Activated gamma-delta T cell (primary cell): ENCODE measurements at regions not wholly inside any gene's neighbourhood (a gene's known extent, or its start where the extent isn't known, plus 50 kb on each side); places are given as distances from the start of the nearest gene placed in this dataset.
A peak's percentile ranks its signal among the peaks of the same experiment; 100 is the strongest.
"Not testable (repeated sequence)": the region's sequence is repeated elsewhere in the genome, so short reads cannot be mapped to it uniquely, and the experiment has no call there.

Source experiments
- DNase-seq: peaks from one replicate; lab custom pipeline; 2025; lab: John Stamatoyannopoulos, UW

- no peak for DNase-seq
Observed at GRCh38 chr12:125311050-125311449, 245.8 kb downstream of the AACS start.

GRCh38 chr12:125312471-125312870 is 247.2 kb downstream of the AACS start:
- DNase-seq, result no peak

- no peak for DNase-seq
Observed at GRCh38 chr12:125314051-125314755, 249.0 kb downstream of the AACS start.

- no peak for DNase-seq
Observed at GRCh38 chr12:125315771-125316170, 250.5 kb downstream of the AACS start.

DNA sequence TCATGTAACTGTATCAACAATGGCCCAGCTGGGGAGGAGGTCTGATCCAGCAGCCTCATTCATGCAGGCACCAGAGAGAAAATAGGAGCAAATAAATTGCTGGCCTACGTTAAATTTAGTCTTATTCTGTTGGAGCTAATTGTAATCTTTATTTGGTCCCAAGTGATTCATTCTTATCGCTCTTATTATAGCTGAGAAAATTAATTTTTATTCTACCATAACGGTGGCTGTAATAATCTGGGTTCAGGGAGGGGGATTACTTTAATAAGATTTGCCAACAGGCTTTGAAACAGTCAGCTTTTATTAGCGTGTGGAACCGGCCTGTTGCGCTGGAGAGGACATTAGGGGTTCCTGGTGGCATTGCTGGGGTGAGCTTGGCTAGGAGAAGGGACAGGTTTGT is 254.9 kb downstream of the AACS start:
- DNase-seq, result no peak

DNA sequence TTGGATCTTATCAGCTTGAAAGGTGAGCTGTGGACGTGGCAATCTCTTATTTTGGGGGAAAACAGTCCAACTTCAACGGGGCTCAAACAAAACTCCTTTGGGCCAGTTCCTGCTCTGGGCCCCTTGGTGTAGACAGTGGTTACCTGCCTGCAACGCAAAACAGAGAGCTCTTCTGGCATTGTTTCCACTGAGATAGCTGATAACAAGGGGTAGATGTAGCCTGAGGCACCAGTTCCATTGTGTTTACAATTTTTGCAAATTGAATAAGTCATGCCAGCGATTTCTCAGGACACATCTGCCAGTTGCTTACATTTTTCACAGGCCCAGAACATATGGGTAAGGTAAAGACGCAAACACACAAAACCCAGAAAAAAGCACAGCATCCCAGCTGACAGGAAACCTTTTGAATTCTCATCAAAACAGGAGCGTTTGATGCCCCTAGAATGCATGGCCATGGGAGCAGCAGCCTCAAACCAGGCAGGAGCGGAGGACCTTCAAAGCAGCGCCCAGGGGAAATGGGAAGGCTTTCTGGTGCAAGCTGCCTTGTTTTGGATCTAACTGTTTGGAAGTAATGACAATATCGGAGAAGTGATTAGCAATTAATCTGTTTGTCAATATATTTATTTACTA is 259.7 kb downstream of the AACS start:
- no peak for DNase-seq

- DNase-seq, result no peak
Observed at GRCh38 chr12:125329239-125330102, 264.2 kb downstream of the AACS start.

- DNase-seq, result peak; percentile 12
Observed at GRCh38 chr12:125330645-125331341, 265.6 kb downstream of the AACS start.

DNA sequence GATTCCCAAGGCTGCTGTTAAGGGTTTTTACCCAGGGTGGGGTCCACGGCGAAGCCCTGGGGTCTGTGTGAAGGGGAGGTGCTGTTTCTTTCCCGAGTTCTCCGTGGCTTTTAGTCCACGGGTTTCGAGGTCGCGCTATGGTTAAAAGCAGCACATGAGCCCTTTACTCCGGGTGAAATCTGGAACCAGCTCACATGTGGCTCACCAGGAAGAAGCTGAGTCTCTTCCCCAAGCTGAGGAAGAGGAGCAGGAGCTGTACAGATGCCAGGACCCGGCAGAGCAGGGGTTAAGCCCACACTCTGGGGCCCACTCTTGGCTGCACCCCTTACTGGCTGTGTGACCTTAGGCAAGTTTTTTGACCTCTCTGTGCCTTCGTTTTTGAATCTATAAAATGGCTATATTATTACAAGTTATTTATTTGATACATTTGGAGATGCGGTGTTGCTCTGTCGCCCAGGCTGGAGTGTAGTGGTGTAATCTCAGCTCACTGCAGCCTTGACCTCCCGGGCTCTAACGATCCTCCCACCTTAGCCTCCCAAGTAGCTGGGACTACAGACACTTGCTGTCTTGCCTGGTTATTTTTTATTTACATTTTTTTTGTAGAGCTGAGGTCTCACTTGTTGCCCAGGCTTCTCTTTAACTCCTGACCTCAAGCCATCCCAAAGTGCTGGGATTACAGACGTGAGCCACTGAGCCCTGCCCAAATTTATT is 266.3 kb downstream of the AACS start:
- no peak for DNase-seq

GRCh38 chr12:125332900-125333299 is 267.7 kb downstream of the AACS start:
- no peak for DNase-seq

GRCh38 chr12:125336246-125336645 is 271.0 kb downstream of the AACS start:
- DNase-seq, result no peak

GRCh38 chr12:125340791-125341190 is 275.6 kb downstream of the AACS start:
- DNase-seq, result no peak

- DNase-seq, result no peak
Observed at GRCh38 chr12:125341422-125341821, 276.2 kb downstream of the AACS start.

GRCh38 chr12:125343649-125344048 is 278.4 kb downstream of the AACS start:
- DNase-seq, result no peak

DNA sequence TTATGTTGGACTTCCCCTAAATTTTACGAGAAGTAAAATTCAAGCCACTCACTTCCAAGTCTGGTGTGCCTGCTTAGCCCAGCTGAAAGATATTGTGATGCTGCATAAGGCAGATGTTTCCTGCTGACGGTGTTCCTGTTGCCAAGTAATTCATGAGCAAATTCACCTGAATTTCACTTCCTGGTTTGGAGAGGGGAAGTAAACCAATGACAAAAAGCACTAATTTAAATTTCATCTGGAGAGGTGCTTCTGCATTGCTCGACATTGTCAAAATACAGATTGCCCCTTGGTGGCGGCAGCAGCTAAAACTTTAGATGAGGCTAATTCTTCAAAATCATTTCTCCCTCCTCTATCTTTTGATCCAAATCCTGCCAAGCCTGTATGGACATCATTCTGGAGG is 281.1 kb downstream of the AACS start:
- no peak for DNase-seq

DNA sequence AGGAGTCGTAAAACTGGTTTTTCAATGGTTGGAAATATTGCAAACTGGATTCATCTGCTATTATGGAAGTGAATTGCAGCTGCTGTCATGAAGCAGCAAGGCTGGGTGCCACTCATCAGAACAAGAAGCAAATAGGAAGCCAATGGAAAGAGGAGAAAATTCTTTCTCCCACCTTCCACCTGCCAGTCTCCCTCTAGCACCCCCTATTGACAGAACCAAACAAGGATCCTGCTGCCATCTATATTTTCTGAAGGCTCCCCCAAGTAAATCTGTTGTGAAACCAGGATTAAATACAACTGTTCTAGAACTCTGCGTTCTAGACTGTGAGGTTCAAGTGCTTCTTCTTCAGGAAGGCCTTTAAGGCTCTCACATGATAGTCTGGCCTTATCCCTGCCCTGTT is 286.6 kb downstream of the AACS start:
- DNase-seq, result no peak

DNA sequence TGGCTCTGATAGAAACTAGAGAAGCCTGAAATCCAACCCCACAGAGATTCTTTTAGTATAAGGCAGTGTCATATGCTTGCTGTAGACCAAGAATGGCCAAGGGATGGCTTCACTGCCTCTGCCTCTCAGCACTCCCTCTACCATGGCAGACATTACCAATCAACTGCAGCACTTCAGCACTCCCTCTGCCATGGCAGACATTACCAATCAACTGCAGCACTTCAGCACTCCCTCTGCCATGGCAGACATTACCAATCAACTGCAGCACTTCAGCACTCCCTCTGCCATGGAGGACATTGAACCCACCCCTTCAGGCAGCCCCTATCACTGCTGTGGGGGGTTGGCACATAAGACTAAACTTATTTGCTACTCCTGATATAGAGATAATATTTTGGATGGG is 287.8 kb downstream of the AACS start:
- DNase-seq, result not testable (repeated sequence)

DNA sequence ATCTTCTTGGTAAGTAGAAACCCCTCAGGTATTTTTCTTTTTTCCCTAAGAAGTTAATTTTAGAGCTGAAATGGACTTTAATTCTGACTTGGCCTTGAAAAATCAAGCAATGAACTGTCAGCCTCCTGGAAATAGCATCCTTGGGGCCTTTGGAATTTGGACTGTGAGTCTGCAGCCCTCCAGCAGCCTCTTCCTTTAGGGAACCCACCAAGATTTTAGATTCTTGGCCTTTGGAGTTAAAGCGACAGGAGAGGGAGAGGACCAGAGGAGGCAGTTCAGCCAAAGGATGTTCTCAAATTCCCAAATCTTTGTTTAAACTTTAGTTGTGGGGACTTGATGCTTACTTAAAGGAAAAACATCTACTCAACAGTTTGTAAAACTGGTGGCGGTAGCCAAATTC is 288.6 kb downstream of the AACS start:
- DNase-seq, result no peak

GRCh38 chr12:125355614-125356013 is 290.4 kb downstream of the AACS start:
- DNase-seq, result no peak

- DNase-seq, result no peak
Observed at GRCh38 chr12:125356111-125356510, 290.9 kb downstream of the AACS start.

DNA sequence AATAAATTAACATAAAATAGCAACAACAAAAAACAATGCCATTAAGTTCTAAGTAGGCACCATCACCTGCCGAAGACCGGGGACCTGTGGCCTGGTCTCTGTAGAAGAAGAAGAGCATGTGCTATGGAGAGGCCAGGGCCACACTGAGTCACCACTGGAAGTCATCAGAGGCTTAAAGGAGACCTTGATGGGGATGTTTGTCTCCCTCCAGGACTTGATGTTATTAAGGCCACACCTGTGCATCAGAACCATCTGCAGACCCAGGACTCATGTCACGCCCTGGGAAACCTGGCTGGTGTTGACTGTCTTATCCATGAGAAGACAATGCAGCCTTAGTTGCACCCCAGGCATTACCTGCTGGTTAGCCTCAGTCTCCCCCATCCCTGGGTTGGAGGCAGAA is 292.3 kb downstream of the AACS start:
- no peak for DNase-seq

GRCh38 chr12:125360540-125360939 is 295.3 kb downstream of the AACS start:
- no peak for DNase-seq
